ENCODE measurements at regions not wholly inside any gene's neighbourhood (a gene's known extent, or its start where the extent isn't known, plus 50 kb on each side); places are given as distances from the start of the nearest gene placed in this dataset.
"Not testable (repeated sequence)": the region's sequence is repeated elsewhere in the genome, so short reads cannot be mapped to it uniquely, and the experiment has no call there.

DNA sequence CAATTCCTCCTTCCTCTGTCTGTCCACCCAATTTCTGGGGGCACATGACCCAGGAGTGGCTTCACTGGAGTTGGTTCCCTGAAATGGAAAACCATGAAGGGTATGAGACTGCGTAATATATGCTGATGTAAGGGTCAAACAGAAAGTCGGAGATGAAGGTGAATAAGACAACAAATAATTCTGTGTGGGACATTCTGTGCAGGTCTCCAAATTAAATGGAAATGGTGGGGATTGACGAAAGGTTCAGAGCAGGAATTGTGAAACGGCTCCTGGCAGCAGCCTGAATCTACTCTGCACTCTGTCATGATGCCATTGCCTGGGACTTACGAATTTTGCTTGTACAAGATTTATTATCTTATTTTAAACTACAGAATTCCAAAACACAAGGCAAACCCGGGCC lies 174.8 kb upstream of the RORA start:
- no peak for DNase-seq (ENCODE audit: low spot score)

DNA sequence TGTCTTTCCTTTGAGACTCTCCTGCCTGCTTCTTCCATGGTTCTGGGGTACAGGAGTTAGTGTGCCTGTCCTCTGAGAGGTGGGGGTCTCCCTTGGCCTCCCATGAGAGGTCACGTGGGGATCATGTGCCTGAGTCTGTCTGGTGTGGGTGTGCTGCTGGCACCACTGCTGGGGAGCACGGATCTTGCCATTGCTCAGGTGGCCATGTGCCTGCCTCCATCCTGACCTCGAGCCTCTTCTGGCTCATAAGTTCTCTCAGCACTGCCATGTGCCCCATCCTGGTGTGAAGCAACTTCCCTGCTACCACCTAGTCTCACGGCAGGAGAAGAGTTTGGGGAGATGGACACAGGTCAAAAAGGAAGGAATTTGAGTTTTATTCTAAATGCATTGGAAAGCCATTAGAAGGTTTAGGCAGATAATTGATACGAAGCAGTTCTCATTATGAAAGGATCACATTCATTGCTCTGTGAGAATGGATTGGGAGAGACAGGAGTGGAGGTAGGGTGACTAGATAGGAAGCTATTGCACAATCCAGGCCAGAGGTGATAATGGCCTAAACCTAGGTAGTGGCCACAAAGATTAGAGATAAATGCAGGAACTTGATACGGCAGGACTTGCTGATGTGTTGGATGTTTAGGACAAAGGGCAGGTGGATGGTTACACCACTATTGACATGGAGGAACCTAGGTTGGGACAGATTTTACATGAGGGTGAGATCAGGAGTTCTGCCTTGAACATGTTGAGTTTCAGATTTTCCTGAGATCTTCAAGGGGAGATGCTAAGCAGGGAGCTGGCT lies 173.0 kb upstream of the RORA start:
- DNase-seq (ENCODE audit: low spot score), result no peak

DNA sequence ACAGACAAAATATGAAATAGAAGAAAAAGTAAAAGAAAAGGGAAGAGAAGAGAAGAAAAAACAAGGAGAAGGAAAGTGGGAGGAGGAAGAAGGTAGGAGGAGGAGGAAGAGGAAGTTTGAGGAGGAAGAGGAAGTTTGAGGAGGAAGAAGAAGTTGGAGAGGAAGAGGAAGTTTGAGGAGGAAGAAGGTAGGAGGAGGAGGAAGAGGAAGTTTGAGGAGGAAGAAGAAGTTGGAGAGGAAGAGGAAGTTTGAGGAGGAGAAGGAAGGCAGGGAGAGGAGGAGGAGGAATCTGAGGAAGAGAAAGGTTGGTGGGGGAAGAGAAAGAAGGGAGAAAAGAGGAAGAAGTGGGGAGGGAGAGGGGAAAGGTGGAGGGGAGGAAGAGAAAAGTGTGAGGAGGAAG lies 169.2 kb upstream of the RORA start:
- no peak for DNase-seq (ENCODE audit: low spot score)

DNA sequence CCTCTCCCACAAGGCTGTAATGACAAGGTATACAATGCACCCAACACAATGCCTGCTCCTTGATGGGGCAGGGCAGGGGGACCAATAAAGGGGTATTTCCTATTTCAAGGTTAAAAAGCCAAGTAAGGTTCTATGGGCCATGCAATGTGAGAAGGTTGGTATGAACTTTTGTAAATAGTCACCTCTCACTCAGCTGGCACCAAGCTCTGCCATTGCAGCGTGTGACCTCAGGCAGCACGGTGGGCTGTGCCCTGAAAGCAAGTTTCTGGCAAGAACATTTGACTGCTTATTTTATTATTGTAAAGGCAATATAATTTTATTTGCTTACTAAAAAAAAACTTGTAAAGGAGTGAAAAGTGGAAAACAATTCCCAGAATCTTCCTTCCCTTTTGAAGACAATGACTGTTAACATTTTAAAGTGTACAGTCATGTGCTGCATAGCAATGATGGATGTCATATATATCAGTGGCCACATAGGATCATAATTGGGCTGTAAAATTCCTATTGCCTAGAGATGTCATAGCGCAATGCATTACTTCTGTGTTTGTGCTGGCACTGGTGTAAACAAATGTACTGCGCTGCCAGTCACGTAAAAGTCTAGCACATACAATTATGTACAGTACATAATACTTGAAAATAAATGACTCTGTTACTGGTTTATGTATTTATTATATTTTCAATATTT lies 167.3 kb upstream of the RORA start:
- DNase-seq (ENCODE audit: low spot score), result no peak

GRCh38 chr15:61393949-61394348 lies 164.8 kb upstream of the RORA start:
- no peak for DNase-seq (ENCODE audit: low spot score)

DNA sequence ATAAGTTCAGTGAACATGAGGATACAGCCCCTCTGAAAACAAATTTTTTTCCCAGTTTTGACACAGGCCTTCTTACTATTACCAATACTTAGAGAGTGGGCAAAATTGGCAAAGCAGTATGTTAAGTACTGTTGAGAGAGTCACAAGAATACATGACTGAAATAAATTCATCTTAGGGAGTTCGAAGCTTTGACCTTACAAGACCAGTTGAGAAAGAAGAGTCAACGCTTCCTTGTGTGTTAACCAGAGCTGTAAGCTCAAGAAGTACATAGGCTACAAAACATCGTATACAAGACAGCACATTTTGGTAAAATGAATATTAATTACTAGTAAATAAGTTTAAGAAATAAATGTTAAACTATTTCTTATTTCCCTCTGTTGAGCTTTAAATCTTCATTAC lies 164.4 kb upstream of the RORA start:
- DNase-seq (ENCODE audit: low spot score), result no peak

- DNase-seq (ENCODE audit: low spot score), result no peak
Measured at GRCh38 chr15:61390138-61390537, 161.0 kb upstream of the RORA start.

GRCh38 chr15:61389334-61390028 lies 160.4 kb upstream of the RORA start:
- DNase-seq (ENCODE audit: low spot score), result no peak

DNA sequence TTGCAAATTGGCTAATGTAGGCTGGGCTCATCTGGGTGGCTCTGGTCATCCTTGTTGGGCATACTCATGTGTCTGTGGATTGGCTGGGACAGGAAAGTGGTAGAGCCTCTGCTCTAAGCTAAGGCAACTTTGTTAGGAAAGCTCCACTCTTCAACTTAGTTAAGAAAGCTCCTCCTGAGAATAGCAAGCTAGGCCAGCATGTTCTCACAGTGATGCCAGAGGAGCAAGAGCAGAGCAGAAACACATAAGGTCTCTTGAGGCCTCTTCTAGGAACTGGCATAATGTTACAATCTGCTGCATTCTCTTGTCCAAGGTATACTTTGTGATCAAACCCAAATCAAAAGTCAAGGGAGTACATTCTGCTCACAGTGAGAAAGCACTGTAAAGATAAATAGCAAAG lies 158.6 kb upstream of the RORA start:
- DNase-seq (ENCODE audit: low spot score), result no peak

DNA sequence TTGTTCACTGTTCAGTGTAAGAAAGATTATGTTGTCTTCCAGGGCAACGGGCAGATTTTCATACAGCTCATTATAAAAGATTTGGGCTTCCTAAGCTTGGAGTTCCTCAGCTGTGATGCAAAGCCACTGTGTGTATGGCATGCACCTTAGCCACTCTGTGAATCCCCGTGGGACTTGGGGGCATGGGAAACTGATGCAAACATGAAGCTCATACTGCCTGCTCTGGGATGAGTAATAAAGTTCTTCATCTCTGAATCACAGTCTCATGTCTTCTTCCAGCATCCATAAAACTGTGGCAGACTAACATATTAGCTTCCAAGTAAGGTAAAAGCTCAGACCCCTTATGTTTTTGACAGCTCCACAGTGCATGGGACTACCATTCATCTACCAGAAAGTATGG lies 154.3 kb upstream of the RORA start:
- DNase-seq (ENCODE audit: low spot score), result no peak

DNA sequence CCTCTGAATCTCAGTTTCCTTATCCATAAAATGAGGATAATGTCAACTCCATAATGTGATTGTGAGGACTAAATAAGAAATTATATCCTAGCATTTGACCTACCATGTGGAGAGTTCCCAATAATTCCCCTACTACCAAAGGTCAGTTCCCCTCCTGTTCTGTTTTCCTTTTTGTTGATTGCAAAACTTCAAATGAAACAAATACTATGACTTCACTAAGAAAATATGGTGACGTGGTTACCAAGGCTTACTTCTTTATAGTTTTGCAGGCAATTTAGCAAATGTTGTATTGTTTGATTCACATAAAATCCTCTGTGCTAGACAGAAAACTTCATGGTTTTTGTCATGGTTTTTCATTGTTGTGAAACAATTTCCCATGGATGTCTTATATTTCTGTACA lies 153.8 kb upstream of the RORA start:
- DNase-seq (ENCODE audit: low spot score), result no peak

- DNase-seq (ENCODE audit: low spot score), result no peak
Measured at GRCh38 chr15:61381501-61381900, 152.4 kb upstream of the RORA start.

GRCh38 chr15:61380270-61380669 lies 151.2 kb upstream of the RORA start:
- DNase-seq (ENCODE audit: low spot score), result no peak

GRCh38 chr15:61379005-61379404 lies 149.9 kb upstream of the RORA start:
- no peak for DNase-seq (ENCODE audit: low spot score)

GRCh38 chr15:61376961-61377360 lies 147.9 kb upstream of the RORA start:
- no peak for DNase-seq (ENCODE audit: low spot score)

DNA sequence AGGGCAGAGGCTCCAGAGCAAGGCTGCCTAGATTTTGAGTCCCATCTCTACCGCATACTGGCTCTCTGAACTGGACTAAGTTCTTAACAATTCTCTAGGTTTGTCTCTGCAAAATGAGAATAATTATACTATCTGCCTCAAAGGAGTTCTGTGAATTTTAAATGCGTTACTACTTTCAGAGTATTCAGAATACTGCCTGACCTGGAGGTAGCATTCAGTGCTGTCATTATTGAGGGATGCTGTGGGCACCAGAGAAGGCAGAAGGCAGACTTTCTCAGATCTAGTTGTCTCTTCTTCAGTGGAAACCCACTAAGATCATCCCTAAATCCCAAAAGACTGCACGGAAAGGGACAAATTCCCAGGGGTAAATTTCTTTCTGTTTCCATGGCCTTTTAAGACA lies 147.4 kb upstream of the RORA start:
- no peak for DNase-seq (ENCODE audit: low spot score)

DNA sequence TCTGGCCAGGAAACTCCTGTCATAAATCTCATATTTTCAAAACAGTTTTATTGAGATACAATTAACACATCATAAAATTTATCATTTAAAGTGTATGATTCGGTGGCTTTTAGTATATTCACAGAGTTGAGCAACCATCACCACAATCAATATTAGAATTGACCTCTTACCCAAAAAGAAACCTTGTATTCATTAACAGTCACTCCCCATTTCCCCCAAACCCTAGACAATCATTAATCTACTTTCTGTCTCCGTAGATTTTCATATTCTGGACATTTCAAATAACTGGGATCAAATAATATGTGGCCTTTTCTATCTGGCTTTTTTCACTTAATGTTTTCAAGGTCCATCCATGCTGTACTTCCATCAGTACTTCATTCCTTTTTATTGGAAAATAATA lies 145.7 kb upstream of the RORA start:
- DNase-seq (ENCODE audit: low spot score), result no peak

GRCh38 chr15:61367953-61368352 lies 138.9 kb upstream of the RORA start:
- no peak for DNase-seq (ENCODE audit: low spot score)

DNA sequence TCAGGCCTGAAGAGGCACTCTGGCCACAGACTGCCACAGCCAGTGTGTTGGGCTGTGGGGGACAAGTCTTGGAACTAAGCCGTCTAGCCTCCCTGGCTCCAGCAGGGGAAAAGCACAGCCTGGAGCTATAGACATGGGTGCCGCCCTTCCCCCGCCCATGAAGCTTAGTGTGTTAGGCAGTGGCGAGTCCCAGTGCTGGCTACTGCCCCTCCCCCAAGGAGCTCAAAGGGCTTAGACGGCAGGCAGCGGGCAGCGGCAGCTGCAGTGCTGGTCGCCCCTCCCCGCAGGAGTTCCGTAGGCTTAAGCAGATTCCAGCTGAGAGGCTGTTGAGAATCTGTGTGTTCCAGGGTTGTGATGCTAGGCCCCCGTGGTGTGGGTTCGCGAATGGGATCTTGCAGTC lies 135.8 kb upstream of the RORA start:
- DNase-seq (ENCODE audit: low spot score), result no peak

DNA sequence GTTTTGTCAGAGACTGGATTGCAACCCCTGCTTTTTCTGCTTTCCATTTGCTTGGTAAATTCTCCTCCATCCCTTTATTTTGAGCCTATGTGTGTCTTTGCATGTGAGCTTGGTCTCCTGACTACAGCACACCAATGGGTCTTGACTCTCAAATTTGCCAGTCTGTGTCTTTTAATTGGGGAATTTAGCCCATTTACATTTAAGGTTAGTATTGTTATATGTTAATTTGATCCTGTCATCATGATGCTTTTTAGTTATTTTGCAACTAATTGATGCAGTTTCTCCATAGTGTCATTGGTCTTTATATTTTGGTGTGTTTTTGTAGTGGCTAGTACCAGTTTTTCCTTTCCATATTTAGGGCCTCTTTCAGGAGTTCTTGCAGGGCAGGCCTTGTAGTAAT lies 133.8 kb upstream of the RORA start:
- DNase-seq (ENCODE audit: low spot score), result not testable (repeated sequence)

DNA sequence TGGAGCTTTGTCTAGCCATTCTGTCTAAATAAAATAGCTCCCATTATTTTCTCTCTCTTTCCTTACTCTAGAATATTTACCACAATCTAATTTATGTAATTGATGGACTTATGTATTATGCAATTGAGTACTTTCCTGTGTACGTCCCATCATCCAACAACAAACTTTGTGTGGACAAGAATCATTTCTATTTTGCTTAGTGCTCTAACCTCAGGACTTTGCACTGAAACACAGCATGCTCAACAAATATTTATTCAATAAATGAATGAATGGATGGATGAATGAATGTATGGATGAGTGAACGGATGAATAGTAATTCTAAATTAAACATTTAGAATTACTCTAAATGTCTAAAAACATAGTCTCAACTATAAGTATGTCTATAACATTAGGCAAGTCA lies 115.2 kb upstream of the RORA start:
- no peak for DNase-seq (ENCODE audit: low spot score)

- no peak for DNase-seq (ENCODE audit: low spot score)
Measured at GRCh38 chr15:61342390-61342789, 113.3 kb upstream of the RORA start.

- no peak for DNase-seq (ENCODE audit: low spot score)
Measured at GRCh38 chr15:61339516-61339915, 110.4 kb upstream of the RORA start.

Measured in kidney capillary endothelial cell (primary cell).